D341Med (cell line): ENCODE measurements at regions not wholly inside any gene's neighbourhood (a gene's known extent, or its start where the extent isn't known, plus 50 kb on each side); places are given as distances from the start of the nearest gene placed in this dataset.
"Not testable (repeated sequence)": the region's sequence is repeated elsewhere in the genome, so short reads cannot be mapped to it uniquely, and the experiment has no call there.

Source experiments
- DNase-seq: peaks from one replicate; pipeline ENCODE4 v3.0.0; 2012; ENCODE audit warnings: low spot score

DNA sequence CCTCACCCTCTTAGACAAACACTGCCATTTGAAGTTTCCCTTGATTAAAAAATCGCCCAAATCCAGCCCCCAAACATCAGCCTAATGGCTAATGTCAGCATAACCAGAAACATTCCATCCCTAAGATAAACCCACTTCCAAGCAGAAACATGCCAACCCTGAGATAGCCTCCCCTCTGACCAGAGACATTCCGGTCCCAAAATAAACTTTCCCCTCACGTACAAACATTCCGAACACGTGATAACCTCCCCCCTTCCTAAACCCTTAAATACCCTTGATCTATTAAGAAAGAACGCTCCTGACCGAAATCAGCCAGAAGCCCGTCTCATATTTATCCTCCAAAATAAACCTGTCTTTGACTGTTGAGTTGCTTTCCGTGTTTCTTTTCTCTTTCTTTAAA lies 237.2 kb downstream of the ASMT start:
- DNase-seq = no peak

DNA sequence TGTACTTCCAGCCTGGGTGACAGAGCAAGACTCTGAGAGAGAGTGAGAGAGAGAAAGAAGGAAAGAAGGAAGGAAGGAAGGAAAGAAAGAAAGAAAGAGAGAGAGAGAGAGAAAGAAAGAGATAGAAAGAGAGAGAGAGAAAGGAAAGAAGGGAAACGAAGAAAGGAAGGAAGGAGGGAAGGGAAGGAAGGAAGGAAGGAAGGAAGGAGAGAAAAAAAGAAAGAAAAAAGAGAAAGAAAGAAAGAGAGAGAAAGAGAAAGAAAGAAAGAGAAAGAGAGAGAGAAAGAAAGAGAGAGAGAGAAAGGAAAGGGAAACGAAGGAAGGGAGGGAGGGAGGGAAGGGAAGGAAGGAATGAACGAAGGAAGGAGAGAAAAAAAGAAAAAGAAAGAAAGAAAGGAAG lies 238.6 kb downstream of the ASMT start:
- DNase-seq = no peak

DNA sequence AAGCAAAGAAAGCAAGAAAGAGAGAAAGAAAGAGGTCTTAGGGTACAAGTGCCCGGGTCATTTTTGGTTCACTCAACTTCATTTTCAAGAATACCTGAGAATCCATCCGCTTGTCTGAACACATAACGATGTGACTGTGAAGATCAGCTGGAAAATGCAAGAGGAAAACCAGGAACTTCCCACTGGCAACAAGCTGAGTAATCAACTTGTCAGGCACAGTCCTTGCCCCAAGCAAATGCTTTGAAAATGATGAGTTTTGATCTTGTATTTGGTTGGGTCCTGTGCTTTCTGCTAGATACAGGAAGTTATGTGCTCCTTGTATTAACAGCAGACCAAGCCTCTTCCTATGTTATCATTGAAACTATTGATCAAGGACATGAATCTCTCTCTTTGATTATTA lies 239.1 kb downstream of the ASMT start:
- no peak for DNase-seq

DNA sequence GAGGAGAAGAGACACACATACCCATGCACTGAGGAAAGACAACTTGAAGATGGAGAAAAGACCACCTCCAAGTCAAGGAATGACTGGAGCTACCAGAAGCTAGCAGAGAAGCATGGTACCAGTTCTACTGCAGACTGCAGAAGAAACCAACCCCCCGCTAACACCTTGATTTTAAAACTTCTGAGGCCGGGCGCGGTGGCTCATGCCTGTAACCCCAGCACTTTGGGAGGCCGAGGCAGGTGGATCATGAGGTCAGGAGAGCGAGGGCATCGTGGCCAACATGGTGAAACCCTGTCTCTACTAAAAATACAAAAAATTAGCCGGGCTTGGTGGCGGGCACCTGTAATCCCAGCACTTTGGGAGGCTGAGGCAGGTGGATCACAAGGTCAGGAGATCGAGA lies 240.0 kb downstream of the ASMT start:
- not testable (repeated sequence) for DNase-seq

DNA sequence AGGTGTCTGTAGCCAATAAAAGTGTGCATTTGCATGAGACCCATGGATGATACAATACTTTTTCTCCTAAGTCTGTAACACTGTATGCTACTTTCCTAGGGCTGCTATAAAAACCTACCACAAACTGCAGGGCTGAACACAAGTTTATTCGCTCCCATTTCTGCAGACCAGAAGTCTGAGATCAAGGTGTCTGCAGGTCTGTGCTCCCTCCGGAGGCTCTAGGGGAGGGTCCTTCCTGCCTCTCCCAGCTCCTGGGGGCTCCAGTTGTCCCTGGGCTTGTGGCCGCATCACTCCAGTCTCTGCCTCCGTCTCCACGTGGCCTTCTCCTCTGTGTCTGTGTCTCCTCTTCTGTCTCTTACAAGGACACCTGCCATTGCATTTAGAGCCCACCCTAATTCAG lies 244.4 kb downstream of the ASMT start:
- not testable (repeated sequence) for DNase-seq

DNA sequence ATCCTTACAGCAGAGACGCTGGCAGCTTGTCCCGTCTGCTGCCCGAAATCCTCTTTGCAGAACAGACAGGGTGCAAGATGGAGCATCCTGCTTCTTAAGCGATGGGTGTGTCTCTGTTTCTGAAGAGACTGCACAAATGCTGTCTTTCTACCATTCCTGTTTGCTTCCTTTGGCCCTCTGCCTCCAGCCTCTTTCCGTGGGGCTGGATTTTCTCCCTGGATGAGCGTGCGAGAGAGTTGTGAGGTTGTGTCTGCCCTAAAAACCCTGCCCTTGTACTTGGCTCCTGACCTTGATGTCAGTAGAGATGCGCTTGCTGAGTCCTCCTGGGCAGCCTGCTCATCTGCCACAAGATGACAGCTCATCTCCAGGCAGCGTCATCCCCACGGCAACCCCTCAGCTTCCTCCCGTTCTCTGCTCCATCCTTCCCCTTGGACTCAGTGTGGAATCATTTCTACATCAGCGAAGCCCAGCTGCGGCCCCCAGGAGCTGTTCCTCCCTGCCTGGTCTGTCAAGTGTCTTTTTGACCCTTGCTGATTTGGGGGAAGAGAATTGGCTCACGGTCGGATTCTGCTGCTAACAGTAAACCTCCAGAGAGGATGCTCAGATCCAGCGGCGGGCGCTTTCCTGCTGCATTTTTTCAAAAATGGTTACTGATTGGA lies 246.2 kb downstream of the ASMT start:
- DNase-seq = no peak

DNA sequence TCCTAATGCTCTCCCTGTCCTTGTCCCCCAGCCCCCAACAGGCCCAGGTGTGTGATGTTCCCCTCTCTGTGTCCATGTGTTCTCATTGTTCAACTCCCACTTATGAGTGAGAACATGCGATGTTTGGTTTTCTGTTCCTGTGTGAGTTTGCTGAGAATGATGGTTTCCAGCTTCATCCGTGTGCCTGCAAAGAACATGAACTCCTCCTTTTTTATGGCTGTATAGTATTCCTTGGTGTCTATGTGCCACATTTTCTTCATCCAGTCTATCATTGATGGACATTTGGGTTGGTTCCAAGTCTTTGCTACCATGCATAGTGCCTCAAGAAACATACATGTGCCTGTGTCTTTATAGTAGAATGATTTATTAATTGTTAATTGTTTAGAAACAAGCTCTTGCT lies 249.1 kb downstream of the ASMT start:
- not testable (repeated sequence) for DNase-seq

DNA sequence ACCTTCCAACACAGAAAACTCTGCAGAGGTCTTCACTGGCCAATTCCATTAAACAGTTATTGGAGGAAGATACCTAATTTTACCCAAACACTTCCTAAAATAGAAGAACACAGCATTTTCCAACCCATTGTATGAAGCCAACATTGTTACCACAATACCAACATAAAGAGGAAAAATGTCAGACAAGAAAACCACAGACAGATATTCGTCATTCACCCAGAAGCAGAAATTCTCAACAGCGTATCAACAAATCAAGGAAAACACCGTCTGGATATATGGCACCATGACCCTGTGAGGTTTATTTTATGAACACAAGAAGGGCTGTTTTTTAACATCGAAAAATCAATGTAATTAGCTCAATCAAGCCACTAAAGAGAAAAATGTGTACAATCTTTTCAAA lies 255.6 kb downstream of the ASMT start:
- no peak for DNase-seq

DNA sequence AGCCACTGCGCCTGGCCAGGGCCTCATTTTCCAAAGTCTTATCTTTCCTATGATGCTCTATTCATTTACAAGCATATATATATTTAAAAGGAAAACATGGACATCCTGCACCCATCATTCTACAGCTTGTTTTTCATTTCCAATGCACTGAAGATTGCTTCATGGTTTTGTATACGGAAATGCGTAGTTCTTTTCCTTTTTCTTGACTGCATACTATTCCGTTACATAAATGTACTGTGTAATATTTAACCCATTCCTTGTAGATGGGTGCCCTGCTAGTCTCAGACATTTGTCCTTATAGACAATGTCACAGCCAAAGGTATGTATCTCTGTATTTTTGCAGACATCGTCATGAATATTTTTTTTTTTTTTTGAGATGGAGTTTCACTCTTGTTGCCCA lies 257.0 kb downstream of the ASMT start:
- DNase-seq = no peak

DNA sequence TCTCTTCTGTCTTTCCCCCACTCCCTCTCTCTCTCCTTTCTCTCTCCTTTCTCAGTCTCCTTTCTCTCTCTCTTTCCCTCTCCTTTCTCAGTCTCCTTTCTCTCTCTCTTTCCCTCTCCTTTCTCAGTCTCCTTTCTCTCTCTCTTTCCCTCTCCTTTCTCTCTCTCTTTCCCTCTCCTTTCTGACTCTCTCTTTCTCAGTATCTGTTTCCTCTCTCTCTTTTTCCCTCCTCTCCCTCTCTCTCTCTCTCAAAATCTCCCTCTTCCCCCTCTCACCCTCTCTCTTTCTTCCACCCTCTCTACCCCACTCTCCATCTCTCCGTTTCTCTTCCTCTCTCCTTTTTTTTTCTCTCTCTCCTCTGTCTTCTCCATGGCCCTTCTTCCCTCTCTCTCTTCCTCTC lies 258.8 kb downstream of the ASMT start:
- DNase-seq = no peak

DNA sequence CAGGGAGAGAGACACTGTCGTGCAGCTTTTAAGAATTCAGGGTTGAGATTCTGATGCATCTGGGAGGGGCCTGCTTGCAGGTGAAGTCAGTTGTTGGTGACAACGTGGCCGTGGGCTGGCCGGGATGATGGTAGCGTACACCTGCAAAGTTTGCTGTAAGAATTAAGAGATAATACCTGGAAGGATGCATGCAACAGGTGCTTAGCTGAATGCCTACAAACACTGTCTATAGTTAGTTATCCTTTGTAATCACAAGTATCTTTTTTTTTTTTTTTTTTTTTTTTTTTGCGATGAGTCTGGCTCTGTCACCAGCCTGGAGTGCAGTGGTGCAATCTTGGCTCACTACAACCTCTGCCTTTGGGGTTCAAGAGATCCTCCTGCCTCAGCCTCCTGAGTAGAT lies 259.6 kb downstream of the ASMT start:
- DNase-seq = no peak

DNA sequence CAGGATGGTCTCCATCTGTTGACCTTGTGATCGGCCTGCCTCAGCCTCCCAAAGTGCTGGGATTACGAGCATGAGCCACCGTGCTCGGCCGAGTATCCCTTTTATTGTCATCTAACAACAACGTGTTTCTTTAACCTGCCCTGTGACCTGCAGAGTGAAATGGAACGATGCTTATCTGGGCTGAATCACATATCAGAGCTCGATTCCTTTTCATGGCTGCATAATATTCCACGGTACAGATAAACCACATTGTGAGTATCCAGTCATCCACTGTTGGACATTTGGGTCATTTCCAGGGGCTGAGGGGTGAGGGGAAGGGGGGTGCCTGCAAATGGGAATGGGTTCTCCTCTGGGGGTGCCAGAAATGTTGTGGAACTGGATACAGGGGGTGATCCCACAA lies 260.0 kb downstream of the ASMT start:
- no peak for DNase-seq

DNA sequence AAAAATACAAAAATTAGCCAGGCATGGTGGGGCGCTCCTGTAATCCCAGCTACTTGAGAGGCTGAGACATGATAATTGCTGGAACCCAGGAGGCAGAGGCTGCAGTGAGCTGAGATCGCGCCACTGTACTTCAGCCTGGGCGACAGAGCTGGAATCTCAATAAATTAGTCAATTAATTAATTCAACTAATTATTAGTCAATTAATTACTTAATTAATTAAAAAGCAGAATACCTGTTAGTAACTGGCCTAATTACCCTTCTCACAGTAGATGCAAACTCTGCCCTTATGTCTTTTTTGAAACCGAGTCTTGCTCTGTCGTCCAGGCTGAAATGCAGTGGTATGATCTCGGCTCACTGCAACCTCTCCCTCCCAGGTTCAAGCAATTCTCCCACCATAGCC lies 261.2 kb downstream of the ASMT start:
- no peak for DNase-seq

DNA sequence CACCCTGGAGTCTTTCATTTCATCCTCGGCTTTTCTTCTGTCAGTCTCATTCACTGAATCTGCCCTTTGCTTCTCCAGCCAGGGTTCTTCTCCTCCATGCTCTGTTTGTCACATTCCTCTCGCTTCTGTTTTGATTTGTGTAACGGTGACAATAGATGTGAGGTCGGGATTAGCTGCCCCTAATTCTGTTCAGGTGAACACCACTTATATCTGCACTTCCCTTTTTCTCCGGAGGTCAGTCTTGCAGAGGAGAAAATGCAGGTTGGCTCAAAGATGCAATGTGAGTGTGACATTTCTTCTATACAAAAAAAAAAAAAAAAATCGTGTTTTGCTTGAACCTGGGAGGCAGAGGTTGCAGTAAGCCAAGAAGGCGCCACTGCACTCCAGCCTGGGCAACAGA lies 262.9 kb downstream of the ASMT start:
- DNase-seq = no peak

DNA sequence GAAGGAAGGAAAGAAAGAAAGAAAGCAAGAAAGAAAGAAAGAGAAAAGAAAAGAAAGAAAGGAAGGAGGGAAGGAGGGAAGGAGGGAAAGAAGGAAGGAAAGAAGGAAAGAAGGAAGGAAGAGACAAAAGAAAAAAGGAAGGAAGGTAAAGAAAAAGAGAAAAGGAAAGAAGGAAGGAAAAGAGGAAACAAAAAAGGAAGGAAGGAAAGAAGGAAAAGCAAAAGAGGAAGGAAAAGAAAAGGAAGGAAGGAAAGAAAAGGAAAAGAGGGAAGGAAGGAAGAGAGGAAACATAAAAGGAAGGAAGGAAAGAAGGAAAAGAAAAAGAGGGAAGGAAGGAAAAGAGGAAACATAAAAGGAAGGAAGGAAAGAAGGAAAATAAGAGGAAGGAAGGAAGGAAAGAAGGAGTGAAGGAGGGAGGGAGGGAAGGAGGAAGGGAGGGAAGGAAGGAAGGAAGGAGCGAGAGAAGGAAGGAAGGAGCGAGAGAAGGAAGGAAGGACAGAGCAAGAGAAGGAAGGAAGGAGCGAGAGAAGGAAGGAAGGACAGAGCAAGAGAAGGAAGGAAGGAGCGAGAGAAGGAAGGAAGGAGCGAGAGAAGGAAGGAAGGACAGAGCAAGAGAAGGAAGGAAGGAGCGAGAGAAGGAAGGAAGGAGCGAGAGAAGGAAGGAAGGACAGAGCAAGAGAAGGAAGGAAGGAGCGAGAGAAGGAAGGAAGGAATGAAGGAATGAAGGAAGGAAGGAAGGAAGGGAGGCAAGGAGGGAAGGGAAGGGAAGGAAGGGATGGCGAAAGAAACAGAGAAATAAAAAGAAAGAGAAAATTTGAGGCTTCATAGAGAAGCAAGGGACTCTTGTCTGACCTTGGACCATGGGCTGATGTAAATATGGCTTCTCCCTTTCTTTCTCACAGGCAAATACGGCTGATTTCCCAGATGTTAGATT lies 266.3 kb downstream of the ASMT start:
- not testable (repeated sequence) for DNase-seq

DNA sequence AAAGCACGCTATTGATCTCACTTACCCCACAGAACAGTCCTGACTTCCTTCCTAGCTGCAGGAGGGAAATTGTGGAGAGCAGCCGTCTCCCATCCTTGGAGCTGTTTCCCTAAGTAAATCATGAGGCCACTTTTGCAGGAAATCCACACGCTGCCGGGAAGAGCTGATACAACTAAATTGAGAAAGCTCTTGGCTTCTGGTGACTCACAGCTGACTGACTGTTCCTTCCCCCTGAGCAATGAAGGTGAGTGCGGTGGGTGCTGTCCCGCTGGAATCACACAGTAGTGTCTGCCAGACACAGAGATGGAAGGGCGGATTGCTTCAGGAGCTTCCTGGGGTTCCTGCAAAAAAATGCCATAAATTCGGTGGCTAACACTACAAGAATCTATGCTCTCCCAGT lies 268.9 kb downstream of the ASMT start:
- no peak for DNase-seq

DNA sequence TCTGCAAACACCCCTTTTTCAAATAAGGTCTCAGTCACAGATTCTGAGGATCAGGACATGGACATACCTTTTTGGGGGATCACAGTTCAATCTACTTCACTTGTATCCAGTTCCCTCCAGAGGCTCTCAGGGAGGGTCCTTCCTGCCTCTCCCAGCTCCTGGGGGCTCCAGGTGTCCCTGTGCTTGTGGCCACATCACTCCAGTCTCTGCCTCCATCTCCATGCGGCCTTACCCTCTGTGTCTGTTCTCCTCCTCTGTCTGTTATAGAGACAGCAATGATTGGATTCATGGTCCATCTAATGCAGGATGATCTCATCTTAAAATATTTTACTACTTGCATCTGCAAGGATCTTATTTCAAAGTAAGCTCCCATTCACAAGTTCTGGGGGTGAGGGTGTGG lies 269.6 kb downstream of the ASMT start:
- DNase-seq = no peak

DNA sequence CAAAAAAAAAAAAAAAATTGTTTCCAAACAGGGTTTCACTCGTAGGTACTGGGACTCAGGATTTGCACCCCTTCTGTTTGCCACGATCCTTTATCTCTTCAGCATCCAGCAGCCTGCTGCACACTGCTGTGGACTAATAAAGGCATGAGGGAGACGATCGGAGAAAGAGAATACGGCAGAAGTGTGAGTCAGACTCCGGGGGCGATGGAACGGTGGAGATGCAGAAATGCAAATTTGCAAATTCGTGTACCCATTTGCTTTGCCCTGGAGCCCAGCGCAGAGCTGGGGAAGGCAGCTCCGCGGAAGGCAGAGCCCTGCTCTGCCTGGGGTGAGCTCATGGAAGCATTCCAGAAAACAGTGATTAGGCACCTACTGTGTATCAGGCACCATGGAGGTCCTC lies 270.3 kb downstream of the ASMT start:
- DNase-seq = no peak

DNA sequence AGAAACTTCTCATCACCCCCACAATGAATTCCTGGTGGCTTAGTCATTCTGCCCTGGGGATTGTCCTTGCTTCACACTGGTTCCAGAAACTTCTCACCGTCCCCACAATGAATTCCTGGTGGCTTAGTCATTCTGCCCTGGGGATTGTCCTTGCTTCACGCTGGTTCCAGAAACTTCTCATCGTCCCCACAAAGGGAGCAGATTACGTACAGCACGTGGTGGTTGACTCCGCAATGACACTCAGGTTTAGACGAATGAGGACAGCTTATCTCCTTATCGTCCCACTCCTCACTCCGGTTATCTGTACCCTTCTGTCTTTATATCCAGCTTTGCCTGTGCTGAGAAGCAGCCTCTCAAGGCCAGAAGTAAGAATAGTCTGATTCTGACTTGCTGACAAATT lies 273.4 kb downstream of the ASMT start:
- not testable (repeated sequence) for DNase-seq

DNA sequence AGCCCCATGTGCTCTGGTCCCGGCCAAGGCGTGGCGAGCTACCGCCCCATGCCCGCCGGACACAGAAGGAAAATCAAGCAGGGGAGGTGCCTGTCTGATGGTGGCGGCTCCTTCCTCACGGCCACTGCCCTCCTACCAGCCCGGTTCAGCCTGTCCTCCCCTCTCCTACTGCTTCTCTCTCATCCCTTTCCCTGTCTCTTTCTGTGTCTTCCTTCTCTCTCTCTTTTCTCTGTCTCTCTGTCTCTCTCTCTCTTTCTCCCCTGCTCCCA lies 279.1 kb downstream of the ASMT start:
- DNase-seq = no peak

DNA sequence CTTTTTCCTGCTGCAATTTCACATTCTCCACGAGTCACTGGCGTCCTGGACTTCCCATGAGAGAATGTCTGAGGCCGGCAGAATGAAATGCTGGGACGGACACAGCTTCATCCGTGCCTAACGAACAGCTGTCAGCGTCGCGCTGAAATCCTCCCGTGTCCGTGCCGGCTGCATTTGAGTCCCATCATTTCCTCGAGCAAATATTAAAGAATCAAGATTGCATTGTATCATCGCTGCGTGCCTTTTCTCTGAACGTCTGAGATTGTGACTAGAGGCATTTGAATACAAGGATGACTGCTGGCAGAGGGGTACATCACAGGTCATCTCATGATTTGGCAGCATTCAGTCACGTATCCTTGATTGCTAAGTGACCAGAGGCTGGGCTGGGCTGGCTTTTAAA lies 279.9 kb downstream of the ASMT start:
- DNase-seq = no peak

DNA sequence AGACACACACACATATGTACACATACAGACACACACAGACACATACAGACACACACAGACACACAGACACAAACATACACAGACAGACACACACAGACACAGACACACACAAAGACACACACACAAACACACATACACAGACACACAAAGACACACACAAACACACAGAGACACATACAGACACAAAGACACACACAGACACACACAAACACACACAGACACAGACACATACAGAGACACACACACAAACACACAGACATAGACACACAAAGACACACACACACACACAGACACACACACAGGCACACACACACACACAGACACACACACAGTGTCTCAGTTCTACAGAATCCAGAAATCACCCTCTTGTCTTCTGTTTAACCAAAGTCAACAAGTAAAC lies 280.7 kb downstream of the ASMT start:
- DNase-seq = no peak

DNA sequence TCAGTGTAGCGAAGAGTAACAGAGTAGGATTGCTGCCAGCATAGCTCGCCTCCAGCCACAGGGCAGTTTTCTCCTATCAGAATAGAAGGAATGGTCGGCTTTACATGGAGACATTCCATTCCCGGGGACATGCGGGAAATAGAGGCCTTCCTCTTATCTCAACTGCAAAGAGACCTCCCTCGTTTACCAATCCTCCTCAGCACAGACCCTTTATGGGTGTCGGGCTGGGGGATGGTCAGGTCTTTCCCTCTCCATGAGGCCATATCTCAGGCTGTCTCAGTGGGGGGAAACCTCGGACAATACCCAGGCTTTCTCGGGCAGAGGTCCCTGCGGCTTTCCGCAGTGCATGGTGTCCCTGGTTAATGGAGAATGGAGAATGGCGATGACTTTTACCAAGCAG lies 285.0 kb downstream of the ASMT start:
- no peak for DNase-seq

DNA sequence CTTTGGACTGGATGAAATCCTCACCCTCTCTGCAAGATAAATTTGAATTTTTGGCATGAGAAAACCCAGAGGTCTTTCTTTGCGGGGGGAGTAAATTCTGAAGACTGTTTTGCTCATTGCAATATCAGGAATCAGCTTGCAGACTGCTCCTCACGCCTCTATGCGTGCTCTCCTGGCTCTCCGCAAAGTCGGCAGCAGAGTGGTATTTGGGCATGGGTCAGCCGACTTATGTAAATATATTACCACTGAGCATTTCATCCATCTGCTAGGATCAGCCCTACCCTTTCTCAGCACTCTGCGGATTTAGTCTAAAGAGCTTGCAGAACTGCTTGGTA lies 288.0 kb downstream of the ASMT start:
- no peak for DNase-seq
